K562 (cell line): ENCODE measurements at regions not wholly inside any gene's neighbourhood (a gene's known extent, or its start where the extent isn't known, plus 50 kb on each side); places are given as distances from the start of the nearest gene placed in this dataset.
A peak's percentile ranks its signal among the peaks of the same experiment; 100 is the strongest.

ENCODE experiments used
- ATAC-seq: fragments of 200-7000 bp; cut with Tn5 transposase; 3 replicates; pipeline ENCODE4 v1.9.1; 2020; ENCODE audit warnings: moderate library complexity
- BruUV-seq: library from RNA; stranded (reverse); fragments of 400-500 nt; replicated peaks from 2 replicates; lab custom pipeline; 2021; lab: Mats Ljungman, UMichigan
- CTCF ChIA-PET: fragments of 300-600 bp; formaldehyde crosslinking; extraction: SDS; loops from one replicate; lab custom pipeline; 2021; ENCODE audit warnings: low intra/inter-chr PET ratio; lab: Yijun Ruan, JAX
- POLR2A ChIA-PET: fragments of 300-600, 350-650 bp; sonication (Branson Sonifier 250); formaldehyde crosslinking; extraction: SDS; loops from one replicate; lab custom pipeline; 2021; ENCODE audit warnings: antibody characterized with exemption, inconsistent platforms; lab: Yijun Ruan, JAX
- DNase-seq, 4 experiments: peaks; one replicate each; pipeline versions ENCODE4 v3.0.0 to v3.0.0-alpha.2; 2011 to 2018; ENCODE audit warnings: low spot score in 3 of 4, mixed read lengths in 3 of 4; ENCODE audit errors: extremely low read depth in 1 of 4
- FAIRE-seq: peaks from 2 replicates; lab custom pipeline; 2011; peaks lifted over from hg19 to GRCh38; lab: Jason Lieb, UNC
- H2AFZ ChIP-seq: 2 replicates; pipeline ENCODE4 v1.6.0; 2011; ENCODE audit warnings: low read depth, low read length, control low read depth, inconsistent platforms
- H3K27ac ChIP-seq: fragments of 200-600 bp; 3 replicates; pipeline ENCODE4 v1.8.0; 2011; ENCODE audit warnings: low read depth, mild to moderate bottlenecking, control low read depth, inconsistent platforms, low read length, moderate library complexity, mixed read lengths; ENCODE audit errors: extremely low read depth
- H3K27me3 ChIP-seq, 2 experiments: fragments of 300-600 bp in 1 of 2; 2 replicates in 1 of 2; 3 replicates in 1 of 2; pipeline versions ENCODE4 v1.6.0 to v1.8.0; 2011; ENCODE audit warnings: inconsistent platforms in 2 of 2, low read length in 2 of 2, mild to moderate bottlenecking in 1 of 2, mixed read lengths in 1 of 2, moderate library complexity in 1 of 2; ENCODE audit not compliant: control insufficient read depth in 2 of 2, insufficient read depth in 2 of 2
- H3K36me3 ChIP-seq: fragments of 300-600 bp; 3 replicates; pipeline ENCODE4 v1.8.0; 2011; ENCODE audit warnings: mild to moderate bottlenecking, low read length, inconsistent platforms; ENCODE audit not compliant: control insufficient read depth, insufficient read depth
- H3K4me1 ChIP-seq, 2 experiments: fragments of 200-600 bp in 1 of 2; replicated peaks in 1 of 2; 2 replicates in 1 of 2; 3 replicates in 1 of 2; pipeline versions ENCODE4 v1.5.1 to v1.8.0; 2011; ENCODE audit warnings: inconsistent platforms in 2 of 2, low read length in 2 of 2, mild to moderate bottlenecking in 1 of 2, mixed read lengths in 1 of 2, moderate library complexity in 1 of 2; ENCODE audit not compliant: control insufficient read depth in 2 of 2, insufficient read depth in 2 of 2
- H3K4me2 ChIP-seq: 2 replicates; pipeline ENCODE4 v1.6.1; 2011; ENCODE audit warnings: low read length, control low read depth, inconsistent platforms, mixed read lengths; ENCODE audit not compliant: insufficient read depth
- H3K4me3 ChIP-seq: fragments of 200-600 bp; sonication (generic), shearing (Covaris generic); 2 replicates; pipeline ENCODE4 v1.5.1; 2016; ENCODE audit warnings: control low read depth, inconsistent platforms
- H3K79me2 ChIP-seq: fragments of 200-600 bp; 3 replicates; pipeline ENCODE4 v1.8.0; 2011; ENCODE audit warnings: low read length, inconsistent platforms; ENCODE audit not compliant: control insufficient read depth, insufficient read depth
- H3K9ac ChIP-seq, 2 experiments: 2 replicates each; pipeline versions ENCODE4 v1.6.0 to v1.6.1; 2011; ENCODE audit warnings: low read depth in 2 of 2, low read length in 2 of 2, control low read depth in 1 of 2, inconsistent platforms in 1 of 2, mild to moderate bottlenecking in 1 of 2, mixed read lengths in 1 of 2; ENCODE audit not compliant: insufficient read depth in 1 of 2
- H3K9me1 ChIP-seq: one replicate; pipeline ENCODE4 v1.6.0; 2011; ENCODE audit warnings: inconsistent platforms, mild to moderate bottlenecking, low read length, moderate library complexity; ENCODE audit not compliant: control insufficient read depth, insufficient read depth
- H3K9me3 ChIP-seq: replicated peaks from 2 replicates; pipeline ENCODE4 v1.5.1; 2011; ENCODE audit warnings: low read depth, low read length, inconsistent platforms; ENCODE audit not compliant: control insufficient read depth, insufficient read depth
- H4K20me1 ChIP-seq: replicated peaks from 2 replicates; pipeline ENCODE4 v1.6.1; 2011; ENCODE audit warnings: low read length, inconsistent platforms, mixed read lengths; ENCODE audit not compliant: control insufficient read depth, insufficient read depth
- EWSR1 ChIP-seq: fragments of 450-650 bp; IDR thresholded peaks from 2 replicates; pipeline ENCODE4 v1.6.1; 2018; ENCODE audit warnings: borderline replicate concordance, mild to moderate bottlenecking, low read depth, moderate library complexity; ENCODE audit not compliant: partially characterized antibody
- WGBS: fragments of 100-300 bp; shearing (Covaris generic); methylation state at CpG from one replicate; pipeline ENCODE4 v1.1.6; 2016; ENCODE audit warnings: low coverage, mixed read lengths; ENCODE audit not compliant: insufficient coverage; ENCODE audit errors: missing lambda C conversion rate; 5-methylcytosine and 5-hydroxymethylcytosine counted together
- in situ Hi-C: fragments of 300-500 bp; cut with MboI; formaldehyde crosslinking; loops from 4 replicates; pipeline ENCODE4 v1.15.0; 2018; ENCODE audit warnings: inconsistent platforms, mixed read lengths
- intact Hi-C: fragments of 100-400 bp; cut with micrococcal nuclease; formaldehyde crosslinking; loops from 2 replicates; pipeline ENCODE4 v1.14.2; 2022
- TF ChIP-seq, protein P1 (sequence below), 3 experiments: fragments of 200-800 bp in 1 of 3; fragments of 250-450 bp in 1 of 3; fragments of 450-650 bp in 1 of 3; sonication (Bioruptor Pico) in 1 of 3; sonication (Bioruptor generic) in 1 of 3; formaldehyde crosslinking in 1 of 3; IDR thresholded peaks; 2 replicates each; pipeline versions ENCODE4 v1.6.1 to v1.8.0; 2016 to 2022; ENCODE audit warnings: mild to moderate bottlenecking in 2 of 3, missing genetic modification characterization in 2 of 3, missing compliant biosample characterization in 1 of 3, moderate library complexity in 1 of 3
- TF ChIP-seq, protein P2 (sequence below): fragments of 200-800 bp; sonication (Bioruptor generic); IDR thresholded peaks from 2 replicates; pipeline ENCODE4 v1.6.1; 2017; ENCODE audit warnings: missing genetic modification characterization, missing compliant biosample characterization

DNA sequence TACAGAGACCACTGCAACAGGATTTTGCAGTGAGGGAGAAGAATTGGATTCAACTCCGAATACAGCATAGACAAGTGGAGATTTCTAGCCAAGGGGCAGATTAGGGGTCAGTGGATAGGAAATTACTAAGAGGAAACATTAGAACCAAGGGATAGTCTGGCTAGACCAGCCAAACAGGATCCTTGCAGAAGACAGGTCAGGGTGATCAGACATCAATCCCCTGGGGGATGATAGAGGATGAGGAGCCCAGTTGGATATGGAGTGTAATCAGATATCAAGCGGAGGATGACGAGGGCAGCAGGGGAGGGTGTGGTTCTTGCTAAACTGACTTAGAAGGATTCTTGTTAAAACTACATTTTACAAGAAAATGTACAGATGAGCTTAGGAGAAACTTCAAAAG lies 424.4 kb downstream of the DAD1 start:
- DNase-seq = no peak
- TF ChIP-seq, protein P1, sequence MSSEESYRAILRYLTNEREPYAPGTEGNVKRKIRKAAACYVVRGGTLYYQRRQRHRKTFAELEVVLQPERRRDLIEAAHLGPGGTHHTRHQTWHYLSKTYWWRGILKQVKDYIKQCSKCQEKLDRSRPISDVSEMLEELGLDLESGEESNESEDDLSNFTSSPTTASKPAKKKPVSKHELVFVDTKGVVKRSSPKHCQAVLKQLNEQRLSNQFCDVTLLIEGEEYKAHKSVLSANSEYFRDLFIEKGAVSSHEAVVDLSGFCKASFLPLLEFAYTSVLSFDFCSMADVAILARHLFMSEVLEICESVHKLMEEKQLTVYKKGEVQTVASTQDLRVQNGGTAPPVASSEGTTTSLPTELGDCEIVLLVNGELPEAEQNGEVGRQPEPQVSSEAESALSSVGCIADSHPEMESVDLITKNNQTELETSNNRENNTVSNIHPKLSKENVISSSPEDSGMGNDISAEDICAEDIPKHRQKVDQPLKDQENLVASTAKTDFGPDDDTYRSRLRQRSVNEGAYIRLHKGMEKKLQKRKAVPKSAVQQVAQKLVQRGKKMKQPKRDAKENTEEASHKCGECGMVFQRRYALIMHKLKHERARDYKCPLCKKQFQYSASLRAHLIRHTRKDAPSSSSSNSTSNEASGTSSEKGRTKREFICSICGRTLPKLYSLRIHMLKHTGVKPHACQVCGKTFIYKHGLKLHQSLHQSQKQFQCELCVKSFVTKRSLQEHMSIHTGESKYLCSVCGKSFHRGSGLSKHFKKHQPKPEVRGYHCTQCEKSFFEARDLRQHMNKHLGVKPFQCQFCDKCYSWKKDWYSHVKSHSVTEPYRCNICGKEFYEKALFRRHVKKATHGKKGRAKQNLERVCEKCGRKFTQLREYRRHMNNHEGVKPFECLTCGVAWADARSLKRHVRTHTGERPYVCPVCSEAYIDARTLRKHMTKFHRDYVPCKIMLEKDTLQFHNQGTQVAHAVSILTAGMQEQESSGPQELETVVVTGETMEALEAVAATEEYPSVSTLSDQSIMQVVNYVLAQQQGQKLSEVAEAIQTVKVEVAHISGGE (CRISPR knock-in tag; IDR thresholded peaks at IDR 0.05) = 0 out of 6 replicates have a peak, but pooled peaks of 1 of the 3 experiments have one; percentile 7
- TF ChIP-seq, protein P2, sequence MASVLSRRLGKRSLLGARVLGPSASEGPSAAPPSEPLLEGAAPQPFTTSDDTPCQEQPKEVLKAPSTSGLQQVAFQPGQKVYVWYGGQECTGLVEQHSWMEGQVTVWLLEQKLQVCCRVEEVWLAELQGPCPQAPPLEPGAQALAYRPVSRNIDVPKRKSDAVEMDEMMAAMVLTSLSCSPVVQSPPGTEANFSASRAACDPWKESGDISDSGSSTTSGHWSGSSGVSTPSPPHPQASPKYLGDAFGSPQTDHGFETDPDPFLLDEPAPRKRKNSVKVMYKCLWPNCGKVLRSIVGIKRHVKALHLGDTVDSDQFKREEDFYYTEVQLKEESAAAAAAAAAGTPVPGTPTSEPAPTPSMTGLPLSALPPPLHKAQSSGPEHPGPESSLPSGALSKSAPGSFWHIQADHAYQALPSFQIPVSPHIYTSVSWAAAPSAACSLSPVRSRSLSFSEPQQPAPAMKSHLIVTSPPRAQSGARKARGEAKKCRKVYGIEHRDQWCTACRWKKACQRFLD (CRISPR knock-in tag) = no peak
- no peak for TF ChIP-seq EWSR1
- no peaks in the 10 kb centered on the region for H4K20me1 ChIP-seq
- no TSS peak for BruUV-seq
- no peaks in the 10 kb centered on the region for H3K27me3 ChIP-seq
- H3K36me3 ChIP-seq = no peaks in the 10 kb centered on the region
- no peaks in the 10 kb centered on the region for H3K4me1 ChIP-seq
- no peaks in the 10 kb centered on the region for H3K79me2 ChIP-seq
- WGBS = 0% methylated on average over 3 of the region's 3 CpGs
- ChIA-PET CTCF (no interaction called here), POLR2A (interaction anchor here (1.0 kb wide), 1 partner anchor 41 kb away, joined by 3 read pairs; no protein-coding TSS in a partner anchor)
- no peak overlapping the region for H2AFZ ChIP-seq
- H3K4me3 ChIP-seq = no peak overlapping the region
- no peak overlapping the region for H3K4me2 ChIP-seq
- no peaks in the 10 kb centered on the region for H3K9me1 ChIP-seq
- no peak overlapping the region for H3K9ac ChIP-seq
- no peak for ATAC-seq
- intact Hi-C loops (no loop called here), in situ Hi-C loops (no loop called here)
- FAIRE-seq = no peak
- H3K27ac ChIP-seq = no peak overlapping the region
- H3K9me3 ChIP-seq = no peaks in the 10 kb centered on the region
